CD14-positive monocyte (primary cell): ENCODE measurements at regions not wholly inside any gene's neighbourhood (a gene's known extent, or its start where the extent isn't known, plus 50 kb on each side); places are given as distances from the start of the nearest gene placed in this dataset.

Experiments
- DNase-seq, 3 donors: peaks; one replicate each; pipeline ENCODE4 v3.0.0-alpha.2; 2011 to 2022
- H2AFZ ChIP-seq: 2 replicates; pipeline ENCODE4 v1.6.0; 2012; ENCODE audit warnings: mild to moderate bottlenecking, low read depth, low read length, inconsistent platforms; ENCODE audit not compliant: insufficient read depth, poor library complexity, severe bottlenecking
- H3K27ac ChIP-seq, 2 donors: 1 replicate in 1 of 2; 2 replicates in 1 of 2; pipeline ENCODE4 v1.5.1; 2012 to 2013; ENCODE audit warnings: low read length in 2 of 2, control low read depth in 1 of 2, inconsistent platforms in 1 of 2, low read depth in 1 of 2, mild to moderate bottlenecking in 1 of 2
- H3K27me3 ChIP-seq, 2 donors: one replicate each; pipeline versions ENCODE4 v1.6.0 to v1.6.1; 2011 to 2013; ENCODE audit warnings: low read length in 2 of 2; ENCODE audit not compliant: control insufficient read depth in 2 of 2, insufficient read depth in 2 of 2
- H3K36me3 ChIP-seq, 2 donors: replicated peaks in 1 of 2; 1 replicate in 1 of 2; 2 replicates in 1 of 2; pipeline versions ENCODE4 v1.5.1 to v1.6.1; 2012 to 2013; ENCODE audit warnings: low read length in 2 of 2, control low read depth in 1 of 2, inconsistent platforms in 1 of 2, mild to moderate bottlenecking in 1 of 2; ENCODE audit not compliant: insufficient read depth in 2 of 2, control insufficient read depth in 1 of 2
- H3K4me1 ChIP-seq, 2 donors: 1 replicate in 1 of 2; 2 replicates in 1 of 2; pipeline versions ENCODE4 v1.5.1 to v1.6.1; 2012 to 2013; ENCODE audit warnings: low read length in 2 of 2, control low read depth in 1 of 2, inconsistent platforms in 1 of 2, mild to moderate bottlenecking in 1 of 2, moderate library complexity in 1 of 2; ENCODE audit not compliant: insufficient read depth in 2 of 2, control insufficient read depth in 1 of 2
- H3K4me2 ChIP-seq: replicated peaks from 2 replicates; pipeline ENCODE3; 2012; ENCODE audit warnings: low read length, moderate library complexity, mild to moderate bottlenecking; ENCODE audit not compliant: poor library complexity, severe bottlenecking; ENCODE audit errors: extremely low read depth
- H3K4me3 ChIP-seq, 3 experiments: fragments of 200-600 bp in 1 of 3; sonication (generic) in 1 of 3; replicated peaks in 1 of 3; 1 replicate in 2 of 3; 2 replicates in 1 of 3; pipeline ENCODE4 v1.5.1; 2011 to 2013; ENCODE audit warnings: low read length in 3 of 3, mild to moderate bottlenecking in 3 of 3, control low read depth in 2 of 3, low read depth in 2 of 3, inconsistent platforms in 1 of 3, moderate library complexity in 1 of 3
- H3K79me2 ChIP-seq: 2 replicates; pipeline ENCODE4 v1.6.0; 2012; ENCODE audit warnings: mild to moderate bottlenecking, control low read depth, inconsistent platforms, low read length, moderate library complexity; ENCODE audit not compliant: insufficient read depth
- H3K9ac ChIP-seq: 2 replicates; pipeline ENCODE4 v1.6.0; 2017; ENCODE audit warnings: low read length, mild to moderate bottlenecking; ENCODE audit not compliant: insufficient read depth, poor library complexity, severe bottlenecking
- H3K9me3 ChIP-seq, 2 donors: replicated peaks in 1 of 2; 1 replicate in 1 of 2; 2 replicates in 1 of 2; pipeline versions ENCODE4 v1.5.1 to v1.6.1; 2012 to 2013; ENCODE audit warnings: low read length in 2 of 2, control low read depth in 1 of 2; ENCODE audit not compliant: control insufficient read depth in 1 of 2, insufficient read depth in 1 of 2
- H4K20me1 ChIP-seq: 2 replicates; pipeline ENCODE4 v1.6.0; 2012; ENCODE audit warnings: mild to moderate bottlenecking, low read length, control low read depth, moderate library complexity; ENCODE audit not compliant: insufficient read depth
- H3K27ac Mint-ChIP-seq, 7 donors: one replicate each; pipeline ENCODE4 v1.8.0; 2020; ENCODE audit warnings: mild to moderate bottlenecking in 7 of 7, mixed read lengths in 7 of 7, moderate library complexity in 6 of 7, inconsistent platforms in 2 of 7
- H3K27me3 Mint-ChIP-seq, 3 donors: one replicate each; pipeline ENCODE4 v1.8.0; 2021 to 2022; ENCODE audit warnings: low read depth in 3 of 3, mild to moderate bottlenecking in 3 of 3, mixed read lengths in 3 of 3, moderate library complexity in 3 of 3, inconsistent platforms in 1 of 3
- H3K36me3 Mint-ChIP-seq, 2 donors: one replicate each; pipeline ENCODE4 v1.8.0; 2020; ENCODE audit warnings: mixed read lengths in 2 of 2, inconsistent platforms in 1 of 2, mild to moderate bottlenecking in 1 of 2
- H3K4me1 Mint-ChIP-seq: one replicate; pipeline ENCODE4 v1.8.0; 2020; ENCODE audit warnings: mild to moderate bottlenecking, mixed read lengths
- H3K4me3 Mint-ChIP-seq, 2 donors: one replicate each; pipeline ENCODE4 v1.8.0; 2020; ENCODE audit warnings: mild to moderate bottlenecking in 2 of 2, mixed read lengths in 2 of 2, moderate library complexity in 1 of 2
- H3K9me3 Mint-ChIP-seq, 7 donors: one replicate each; pipeline ENCODE4 v1.8.0; 2020 to 2022; ENCODE audit warnings: mixed read lengths in 7 of 7, mild to moderate bottlenecking in 6 of 7, moderate library complexity in 6 of 7, inconsistent platforms in 2 of 7
- CTCF ChIP-seq: fragments of 200-600 bp; IDR thresholded peaks from one replicate; pipeline ENCODE4 v1.8.0; 2022; ENCODE audit warnings: antibody characterized with exemption, mild to moderate bottlenecking
- WGBS: methylation state at CpG from one replicate; pipeline ENCODE4 v1.1.5; 2013; ENCODE audit warnings: missing lambda C conversion rate; ENCODE audit not compliant: insufficient coverage; 5-methylcytosine and 5-hydroxymethylcytosine counted together
- intact Hi-C, 2 donors: fragments of 100-400 bp; cut with micrococcal nuclease; formaldehyde crosslinking; loops; one replicate each; pipeline versions ENCODE4 v1.15.0 to v1.15.1; 2023

- Histone ChIP-seq H3K27me3 (no peaks in the 10 kb centered on the region), H3K9me3 (no peaks in the 10 kb centered on the region), H3K79me2 (no peaks in the 10 kb centered on the region), H3K4me2 (no peak overlapping the region), H4K20me1 (no peaks in the 10 kb centered on the region), H3K4me1 (no peaks in the 10 kb centered on the region), H3K27ac (no peak overlapping the region), H3K4me3 (no peak overlapping the region), H2AFZ (no peak overlapping the region), H3K9ac (no peak overlapping the region), H3K36me3 (no peaks in the 10 kb centered on the region)
- Mint-ChIP-seq H3K9me3 (peaks cover 0 to 1% (median 0%) of the 10 kb centered on the region in 7 donors), H3K4me3 (no peak overlapping the region), H3K27me3 (peaks cover 0 to 2% (median 2%) of the 10 kb centered on the region in 3 donors), H3K27ac (peak overlapping the region in 1 of 7 donors; percentile 11), H3K36me3 (no peaks in the 10 kb centered on the region), H3K4me1 (no peaks in the 10 kb centered on the region)
- intact Hi-C loops = no loop called here
- no peak for DNase-seq
- no peak for TF ChIP-seq CTCF
- WGBS = no CpG with 5 or more reads among the region's 2 CpGs
Measured at GRCh38 chr2:225793736-225794550, 394.4 kb downstream of the NYAP2 start.

GRCh38 chr2:225788571-225789094 lies 389.1 kb downstream of the NYAP2 start:
- Histone ChIP-seq H3K9me3 (no peaks in the 10 kb centered on the region), H4K20me1 (no peaks in the 10 kb centered on the region), H3K27me3 (no peaks in the 10 kb centered on the region), H3K36me3 (no peaks in the 10 kb centered on the region), H2AFZ (no peak overlapping the region), H3K4me2 (no peak overlapping the region), H3K27ac (no peak overlapping the region), H3K9ac (no peak overlapping the region), H3K4me1 (no peaks in the 10 kb centered on the region), H3K4me3 (no peak overlapping the region), H3K79me2 (no peaks in the 10 kb centered on the region)
- Mint-ChIP-seq H3K27ac (peak overlapping the region in 1 of 7 donors; percentile 33), H3K4me3 (no peak overlapping the region), H3K4me1 (no peaks in the 10 kb centered on the region), H3K9me3 (peaks cover 0 to 1% (median 0%) of the 10 kb centered on the region in 7 donors), H3K36me3 (no peaks in the 10 kb centered on the region), H3K27me3 (no peaks in the 10 kb centered on the region)
- intact Hi-C loops = no loop called here
- no peak for TF ChIP-seq CTCF
- DNase-seq = no peak
- WGBS = 94% methylated on average over 5 of the region's 5 CpGs
